Activated T-helper 17 cell treated with anti-CD3 and anti-CD28 coated beads, Interleukin-2, amount 50 U/mL, for 72 hours (primary cell): ENCODE measurements at regions not wholly inside any gene's neighbourhood (a gene's known extent, or its start where the extent isn't known, plus 50 kb on each side); places are given as distances from the start of the nearest gene placed in this dataset.
"Not testable (repeated sequence)": the region's sequence is repeated elsewhere in the genome, so short reads cannot be mapped to it uniquely, and the experiment has no call there.

ENCODE experiments used
- ATAC-seq: fragments of 150-1000 bp; cut with Tn5 transposase; replicated peaks from 2 replicates; pipeline ENCODE4 v1.10.0; 2021; ENCODE audit warnings: mild to moderate bottlenecking, moderate library complexity
- H3K27ac Mint-ChIP-seq: one replicate; pipeline ENCODE4 v1.8.0; 2022; ENCODE audit warnings: mixed read lengths
- H3K27me3 Mint-ChIP-seq: one replicate; pipeline ENCODE4 v1.8.0; 2022; ENCODE audit warnings: mixed read lengths
- H3K36me3 Mint-ChIP-seq: one replicate; pipeline ENCODE4 v1.8.0; 2022; ENCODE audit warnings: low read depth, mild to moderate bottlenecking, mixed read lengths
- H3K4me1 Mint-ChIP-seq: one replicate; pipeline ENCODE4 v1.8.0; 2022; ENCODE audit warnings: mixed read lengths
- H3K4me3 Mint-ChIP-seq: one replicate; pipeline ENCODE4 v1.8.0; 2022; ENCODE audit warnings: mild to moderate bottlenecking, mixed read lengths
- H3K9me3 Mint-ChIP-seq: one replicate; pipeline ENCODE4 v1.8.0; 2022; ENCODE audit warnings: mixed read lengths

GRCh38 chr1:29551123-29551936 lies 315.0 kb downstream of the PTPRU start:
- Mint-ChIP-seq H3K4me1 (no peaks in the 10 kb centered on the region), H3K36me3 (no peaks in the 10 kb centered on the region), H3K4me3 (no peak overlapping the region), H3K9me3 (no peaks in the 10 kb centered on the region), H3K27ac (no peak overlapping the region), H3K27me3 (peaks cover 3% of the 10 kb centered on the region)
- no peak for ATAC-seq

DNA sequence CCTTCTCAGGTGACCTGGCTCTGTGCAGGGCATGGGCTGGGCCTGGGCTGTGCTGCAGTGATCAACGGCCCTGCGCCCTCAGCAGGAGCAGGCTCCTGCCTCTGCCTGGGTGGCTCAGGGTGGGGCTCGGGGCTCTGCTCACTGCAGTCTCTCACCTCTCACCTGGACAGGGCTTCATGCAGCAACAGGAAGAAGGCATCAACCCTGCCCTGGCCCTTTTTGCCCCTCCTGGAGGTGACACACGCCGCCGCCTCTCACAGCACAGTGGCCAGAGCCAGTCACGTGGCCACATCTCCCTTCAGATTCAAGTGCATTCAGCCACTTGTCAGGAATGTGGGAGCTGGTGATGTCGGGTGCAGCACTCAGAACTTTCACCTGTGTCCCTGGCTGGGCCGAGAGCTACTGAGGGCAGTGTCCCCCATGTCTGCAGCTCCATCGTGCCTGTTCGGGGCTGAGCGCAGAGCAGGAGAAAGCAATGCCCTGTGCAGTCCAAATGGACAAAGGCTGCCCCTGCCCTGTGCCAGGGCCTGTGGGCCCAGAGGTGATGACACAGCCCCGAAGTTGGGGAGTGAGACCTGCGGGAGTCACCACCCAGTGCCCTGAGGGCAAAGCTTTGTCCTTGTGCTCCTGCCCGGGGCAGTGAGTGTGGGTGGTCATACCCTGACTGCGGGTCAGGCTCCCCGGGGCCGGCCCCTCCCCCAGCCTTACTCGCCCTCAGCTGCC lies 314.0 kb downstream of the PTPRU start:
- Mint-ChIP-seq H3K9me3 (no peaks in the 10 kb centered on the region), H3K4me1 (no peaks in the 10 kb centered on the region), H3K4me3 (no peak overlapping the region), H3K27me3 (peaks cover 3% of the 10 kb centered on the region), H3K27ac (no peak overlapping the region), H3K36me3 (no peaks in the 10 kb centered on the region)
- no peak for ATAC-seq

DNA sequence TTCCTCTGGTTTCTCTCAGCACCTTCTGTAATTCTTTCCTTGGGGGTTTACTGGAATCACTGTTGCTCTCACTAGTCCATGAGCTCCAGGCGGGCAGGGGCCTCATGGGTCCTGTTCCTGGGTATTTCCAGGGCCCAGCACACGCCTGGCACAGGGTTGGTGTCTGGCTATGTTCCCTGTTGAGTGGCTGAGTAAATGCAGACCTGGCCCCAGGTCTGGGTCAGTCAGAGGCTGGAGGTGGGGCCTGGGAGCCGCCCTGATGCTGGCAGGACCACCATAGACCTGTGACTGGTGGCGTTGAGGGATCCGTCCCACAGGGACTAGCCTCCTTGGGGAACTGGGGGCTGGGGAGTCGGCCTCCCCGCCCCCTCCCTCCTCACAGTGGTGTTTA lies 313.4 kb downstream of the PTPRU start:
- not testable (repeated sequence) for H3K9me3 Mint-ChIP-seq, ATAC-seq, H3K36me3 Mint-ChIP-seq, H3K4me1 Mint-ChIP-seq, H3K27ac Mint-ChIP-seq, H3K27me3 Mint-ChIP-seq, H3K4me3 Mint-ChIP-seq

GRCh38 chr1:29549001-29549400 lies 312.7 kb downstream of the PTPRU start:
- Mint-ChIP-seq H3K9me3 (no peaks in the 10 kb centered on the region), H3K4me1 (no peaks in the 10 kb centered on the region), H3K36me3 (no peaks in the 10 kb centered on the region), H3K27me3 (peaks cover 3% of the 10 kb centered on the region), H3K4me3 (no peak overlapping the region), H3K27ac (no peak overlapping the region)
- ATAC-seq, result no peak

DNA sequence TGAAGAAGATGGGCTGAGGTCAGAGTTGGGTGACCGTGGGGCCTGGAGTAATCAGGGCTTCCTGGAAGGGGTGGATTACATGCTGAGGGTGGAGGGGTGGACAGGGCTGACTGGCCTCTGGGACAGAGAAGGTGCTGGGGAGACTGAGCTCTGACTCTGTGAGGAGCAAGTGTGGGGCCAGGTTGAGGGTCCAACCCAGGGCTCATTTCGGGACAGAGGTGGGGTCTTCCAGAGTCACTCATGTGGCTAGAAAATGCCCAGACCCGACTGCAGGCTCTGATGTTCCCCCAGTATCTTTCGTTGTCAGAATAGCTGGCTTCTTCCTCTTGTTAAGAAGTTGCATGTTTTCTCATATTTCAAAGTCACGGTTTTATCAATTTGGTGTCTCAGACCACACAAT lies 311.8 kb downstream of the PTPRU start:
- no peak for ATAC-seq
- no peak overlapping the region for H3K27ac Mint-ChIP-seq
- H3K36me3 Mint-ChIP-seq, result no peaks in the 10 kb centered on the region
- no peak overlapping the region for H3K4me3 Mint-ChIP-seq
- H3K27me3 Mint-ChIP-seq, result peaks cover 3% of the 10 kb centered on the region
- H3K4me1 Mint-ChIP-seq, result no peaks in the 10 kb centered on the region
- no peaks in the 10 kb centered on the region for H3K9me3 Mint-ChIP-seq

DNA sequence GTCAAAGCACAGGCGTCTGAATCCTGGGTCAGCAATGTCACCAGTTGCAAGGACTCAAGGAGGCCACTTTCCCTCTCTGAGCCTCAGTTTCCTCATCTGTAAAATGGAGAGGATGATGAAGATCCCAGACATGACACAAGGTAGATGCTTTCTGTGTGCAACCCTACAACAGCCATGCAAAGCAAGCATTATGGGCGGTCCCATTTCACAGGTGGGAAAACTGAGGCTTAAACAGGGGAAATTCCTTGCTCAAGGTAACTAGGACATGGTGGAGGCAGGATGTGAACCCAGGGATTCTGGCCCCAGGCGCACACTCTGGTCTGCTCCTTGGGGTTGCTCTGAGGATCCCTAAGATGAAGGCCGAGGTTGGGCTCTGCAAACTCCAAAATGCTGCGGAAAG lies 311.0 kb downstream of the PTPRU start:
- ATAC-seq, result no peak
- no peak overlapping the region for H3K4me3 Mint-ChIP-seq
- H3K4me1 Mint-ChIP-seq, result no peaks in the 10 kb centered on the region
- H3K27me3 Mint-ChIP-seq, result peaks cover 3% of the 10 kb centered on the region
- no peaks in the 10 kb centered on the region for H3K36me3 Mint-ChIP-seq
- no peak overlapping the region for H3K27ac Mint-ChIP-seq
- H3K9me3 Mint-ChIP-seq, result no peaks in the 10 kb centered on the region

DNA sequence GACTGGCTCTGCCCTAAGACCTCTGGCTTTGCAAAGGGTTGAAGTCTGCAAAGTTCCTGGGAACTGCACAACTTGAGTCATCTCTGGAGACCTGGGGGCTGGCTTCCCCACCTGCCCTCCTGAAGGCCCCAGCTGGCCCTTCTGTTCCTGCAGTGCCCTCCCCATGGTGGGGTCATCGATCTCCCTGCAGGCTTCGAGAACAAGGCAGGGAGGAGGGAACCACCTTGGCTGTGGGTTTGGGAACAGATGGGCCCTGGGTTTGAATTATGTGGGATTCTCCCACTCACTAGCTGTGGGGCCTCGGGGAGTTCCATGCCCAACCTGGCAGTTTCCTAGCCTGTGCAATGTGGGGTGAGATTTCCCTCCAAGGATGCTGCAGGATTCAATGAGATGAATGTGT lies 310.2 kb downstream of the PTPRU start:
- no peak for ATAC-seq
- Mint-ChIP-seq H3K27ac (no peak overlapping the region), H3K9me3 (no peaks in the 10 kb centered on the region), H3K36me3 (no peaks in the 10 kb centered on the region), H3K4me3 (no peak overlapping the region), H3K27me3 (peaks cover 3% of the 10 kb centered on the region), H3K4me1 (no peaks in the 10 kb centered on the region)

DNA sequence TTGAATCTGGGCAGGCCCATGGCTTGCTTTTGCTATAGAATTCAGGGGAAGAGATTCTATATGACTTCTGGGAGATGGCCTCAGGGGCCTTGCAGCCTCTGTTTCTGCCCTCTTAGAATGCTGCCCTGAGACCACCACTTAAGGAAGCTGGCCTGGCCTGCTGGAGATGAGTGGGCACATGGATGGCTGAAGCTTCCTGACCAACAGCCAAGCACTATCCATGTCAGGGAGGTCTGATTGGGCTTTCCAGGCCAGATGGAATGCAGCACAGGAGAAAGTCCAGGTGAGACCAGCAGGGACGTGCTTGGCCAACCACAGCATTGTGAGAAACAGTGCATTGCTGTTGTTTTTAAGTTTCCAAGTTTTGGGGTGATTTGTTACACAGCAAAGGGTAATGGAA lies 308.1 kb downstream of the PTPRU start:
- no peaks in the 10 kb centered on the region for H3K9me3 Mint-ChIP-seq
- H3K4me3 Mint-ChIP-seq, result no peak overlapping the region
- H3K27ac Mint-ChIP-seq, result no peak overlapping the region
- no peak for ATAC-seq
- H3K36me3 Mint-ChIP-seq, result no peaks in the 10 kb centered on the region
- no peaks in the 10 kb centered on the region for H3K4me1 Mint-ChIP-seq
- H3K27me3 Mint-ChIP-seq, result peaks cover 3% of the 10 kb centered on the region

- Mint-ChIP-seq H3K27ac (no peak overlapping the region), H3K4me1 (no peaks in the 10 kb centered on the region), H3K9me3 (no peaks in the 10 kb centered on the region), H3K36me3 (no peaks in the 10 kb centered on the region), H3K4me3 (no peak overlapping the region), H3K27me3 (no peaks in the 10 kb centered on the region)
- ATAC-seq, result no peak
Measured at GRCh38 chr1:29543586-29543985, 307.3 kb downstream of the PTPRU start.

- no peak overlapping the region for H3K27ac Mint-ChIP-seq
Measured at GRCh38 chr1:29542548-29542947, 306.2 kb downstream of the PTPRU start.

GRCh38 chr1:29541631-29542030 lies 305.3 kb downstream of the PTPRU start:
- no peaks in the 10 kb centered on the region for H3K4me1 Mint-ChIP-seq
- no peak overlapping the region for H3K4me3 Mint-ChIP-seq
- H3K27ac Mint-ChIP-seq, result no peak overlapping the region
- no peaks in the 10 kb centered on the region for H3K9me3 Mint-ChIP-seq
- no peak for ATAC-seq
- H3K27me3 Mint-ChIP-seq, result no peaks in the 10 kb centered on the region
- H3K36me3 Mint-ChIP-seq, result no peaks in the 10 kb centered on the region

More at GRCh38 chr1:29542548-29542947, 306.2 kb downstream of the PTPRU start:
- H3K4me3 Mint-ChIP-seq, result no peak overlapping the region
- ATAC-seq, result no peak
- H3K27me3 Mint-ChIP-seq, result no peaks in the 10 kb centered on the region
- H3K4me1 Mint-ChIP-seq, result no peaks in the 10 kb centered on the region
- no peaks in the 10 kb centered on the region for H3K36me3 Mint-ChIP-seq
- no peaks in the 10 kb centered on the region for H3K9me3 Mint-ChIP-seq

GRCh38 chr1:29540801-29541357 lies 304.6 kb downstream of the PTPRU start:
- H3K9me3 Mint-ChIP-seq, result no peaks in the 10 kb centered on the region
- H3K4me3 Mint-ChIP-seq, result no peak overlapping the region
- H3K4me1 Mint-ChIP-seq, result no peaks in the 10 kb centered on the region
- ATAC-seq, result no peak
- H3K27me3 Mint-ChIP-seq, result no peaks in the 10 kb centered on the region
- H3K36me3 Mint-ChIP-seq, result no peaks in the 10 kb centered on the region
- H3K27ac Mint-ChIP-seq, result no peak overlapping the region

- Mint-ChIP-seq H3K4me1 (no peaks in the 10 kb centered on the region), H3K4me3 (no peak overlapping the region), H3K36me3 (no peaks in the 10 kb centered on the region), H3K27ac (no peak overlapping the region), H3K9me3 (no peaks in the 10 kb centered on the region), H3K27me3 (no peaks in the 10 kb centered on the region)
- no peak for ATAC-seq
Measured at GRCh38 chr1:29539971-29540370, 303.6 kb downstream of the PTPRU start.

GRCh38 chr1:29538586-29538985 lies 302.3 kb downstream of the PTPRU start:
- Mint-ChIP-seq H3K9me3 (no peaks in the 10 kb centered on the region), H3K27ac (no peak overlapping the region), H3K27me3 (no peaks in the 10 kb centered on the region), H3K4me1 (no peaks in the 10 kb centered on the region), H3K4me3 (no peak overlapping the region), H3K36me3 (no peaks in the 10 kb centered on the region)
- no peak for ATAC-seq

DNA sequence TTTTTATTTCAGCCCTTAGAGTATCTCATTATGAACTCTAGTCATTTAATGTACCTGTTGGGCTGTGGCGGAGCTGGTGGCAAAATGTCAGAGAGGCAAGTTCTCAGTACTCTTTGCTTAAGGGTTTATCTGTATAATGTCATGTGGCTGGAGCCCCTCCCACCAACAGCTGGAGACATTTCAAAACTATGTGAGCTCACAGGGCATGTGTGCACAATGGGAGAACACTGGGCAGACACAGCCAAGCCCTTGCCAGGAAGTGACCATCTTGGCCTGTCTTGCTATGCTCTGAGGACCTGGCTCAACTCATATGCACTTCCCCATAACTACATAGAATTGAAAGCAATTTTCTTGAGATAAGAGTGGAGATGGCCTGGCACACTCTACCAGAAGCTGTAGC lies 296.4 kb downstream of the PTPRU start:
- Mint-ChIP-seq H3K27me3 (peaks cover 7% of the 10 kb centered on the region), H3K36me3 (no peaks in the 10 kb centered on the region), H3K4me3 (no peak overlapping the region), H3K9me3 (peaks cover 15% of the 10 kb centered on the region), H3K27ac (no peak overlapping the region), H3K4me1 (no peaks in the 10 kb centered on the region)
- ATAC-seq, result no peak
